AG04449 (cell line): ENCODE measurements at regions not wholly inside any gene's neighbourhood (a gene's known extent, or its start where the extent isn't known, plus 50 kb on each side); places are given as distances from the start of the nearest gene placed in this dataset.
"Not testable (repeated sequence)": the region's sequence is repeated elsewhere in the genome, so short reads cannot be mapped to it uniquely, and the experiment has no call there.

Experiments used
- CTCF ChIA-PET: fragments of 350-600 bp; formaldehyde crosslinking; extraction: SDS; loops from one replicate; lab custom pipeline; 2021; ENCODE audit warnings: antibody characterized with exemption; lab: Yijun Ruan, JAX
- POLR2A ChIA-PET: fragments of 400-600, 350-600 bp; formaldehyde crosslinking; extraction: SDS; loops from one replicate; lab custom pipeline; 2020; ENCODE audit warnings: antibody characterized with exemption, inconsistent platforms; lab: Yijun Ruan, JAX
- DNase-seq: peaks from one replicate; pipeline ENCODE4 v3.0.0-alpha.2; 2010; ENCODE audit warnings: low read depth, low spot score
- H3K4me3 ChIP-seq: 2 replicates; pipeline ENCODE4 v1.5.1; 2011; ENCODE audit warnings: low read depth, mild to moderate bottlenecking, control low read depth, low read length
- TF ChIP-seq, protein P1 (sequence below): IDR thresholded peaks from one replicate; pipeline ENCODE4 v1.5.1; 2011; ENCODE audit warnings: mild to moderate bottlenecking, moderate library complexity, low read length, control low read depth, inconsistent platforms; ENCODE audit not compliant: insufficient read depth; ENCODE audit errors: missing control alignments

DNA sequence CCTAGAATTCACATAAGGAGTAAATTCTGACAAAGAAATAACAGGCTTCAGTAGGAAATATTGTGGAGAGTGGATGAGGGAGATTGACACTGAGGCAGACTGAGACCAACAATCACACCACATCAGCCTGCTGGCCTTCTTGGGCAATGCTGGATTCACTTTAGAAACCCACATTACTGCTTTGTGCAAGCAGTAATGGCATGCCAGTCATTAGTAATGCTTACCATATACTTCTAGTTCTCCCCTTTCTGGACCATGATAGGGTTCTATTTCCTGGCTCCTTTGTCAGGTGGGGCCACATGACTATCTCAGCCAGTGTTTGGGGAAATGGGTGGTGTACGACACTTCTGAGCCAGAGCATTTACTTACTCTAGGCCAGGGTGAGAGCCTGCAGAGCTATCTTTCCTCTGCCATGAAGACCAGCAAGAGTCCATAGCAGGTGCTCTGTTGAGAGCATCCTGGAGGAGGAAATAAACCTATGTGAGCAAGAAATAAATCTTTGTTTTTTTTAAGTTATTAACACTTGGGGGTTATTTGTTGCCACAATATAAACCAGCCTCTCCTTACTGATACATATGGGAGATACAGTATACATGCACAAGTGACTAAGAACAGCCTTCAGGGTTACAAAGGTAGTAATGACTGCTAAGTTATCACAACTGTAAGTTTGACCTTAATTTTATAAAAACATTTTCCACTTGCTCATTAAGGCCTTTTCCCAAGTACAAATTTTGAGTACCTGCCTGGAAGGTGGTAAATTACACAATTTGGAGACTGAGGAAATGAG lies 89.3 kb upstream of the TANK start:
- DNase-seq, result no peak
- TF ChIP-seq, protein P1, sequence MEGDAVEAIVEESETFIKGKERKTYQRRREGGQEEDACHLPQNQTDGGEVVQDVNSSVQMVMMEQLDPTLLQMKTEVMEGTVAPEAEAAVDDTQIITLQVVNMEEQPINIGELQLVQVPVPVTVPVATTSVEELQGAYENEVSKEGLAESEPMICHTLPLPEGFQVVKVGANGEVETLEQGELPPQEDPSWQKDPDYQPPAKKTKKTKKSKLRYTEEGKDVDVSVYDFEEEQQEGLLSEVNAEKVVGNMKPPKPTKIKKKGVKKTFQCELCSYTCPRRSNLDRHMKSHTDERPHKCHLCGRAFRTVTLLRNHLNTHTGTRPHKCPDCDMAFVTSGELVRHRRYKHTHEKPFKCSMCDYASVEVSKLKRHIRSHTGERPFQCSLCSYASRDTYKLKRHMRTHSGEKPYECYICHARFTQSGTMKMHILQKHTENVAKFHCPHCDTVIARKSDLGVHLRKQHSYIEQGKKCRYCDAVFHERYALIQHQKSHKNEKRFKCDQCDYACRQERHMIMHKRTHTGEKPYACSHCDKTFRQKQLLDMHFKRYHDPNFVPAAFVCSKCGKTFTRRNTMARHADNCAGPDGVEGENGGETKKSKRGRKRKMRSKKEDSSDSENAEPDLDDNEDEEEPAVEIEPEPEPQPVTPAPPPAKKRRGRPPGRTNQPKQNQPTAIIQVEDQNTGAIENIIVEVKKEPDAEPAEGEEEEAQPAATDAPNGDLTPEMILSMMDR, result no peak
- CTCF ChIA-PET, result interaction anchor here (0.7 kb wide), 1 partner anchor 216 kb away, joined by 5 read pairs; no protein-coding TSS in a partner anchor
- no peak overlapping the region for H3K4me3 ChIP-seq
- POLR2A ChIA-PET, result no interaction called here

GRCh38 chr2:161072436-161072835 lies 87.8 kb upstream of the TANK start:
- POLR2A ChIA-PET, DNase-seq, H3K4me3 ChIP-seq: not testable (repeated sequence)
- CTCF ChIA-PET, result interaction anchor here (2.4 kb wide), 1 partner anchor 9 kb away, joined by 11 read pairs; no protein-coding TSS in a partner anchor

DNA sequence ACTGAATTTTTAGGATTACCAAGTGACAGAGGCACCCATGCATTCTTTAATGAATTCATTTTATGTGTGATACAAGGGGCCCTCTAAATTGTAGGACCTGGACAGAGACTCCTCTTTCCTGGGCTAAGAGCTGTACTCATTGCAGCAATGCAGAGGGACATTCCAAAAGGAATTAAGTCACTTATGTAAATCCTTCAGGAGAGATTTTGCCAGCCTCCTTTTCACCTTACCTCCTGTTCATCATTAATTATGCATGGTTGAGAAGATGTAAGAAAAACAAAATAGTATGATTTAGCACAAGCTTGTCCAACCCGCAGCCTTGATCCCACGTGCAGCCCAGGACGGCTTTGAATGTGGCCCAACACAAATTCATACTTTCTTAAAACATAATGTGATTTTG lies 84.5 kb upstream of the TANK start:
- TF ChIP-seq, protein P1, result no peak
- no peak for DNase-seq
- no peak overlapping the region for H3K4me3 ChIP-seq
- POLR2A ChIA-PET, result no interaction called here
- CTCF ChIA-PET, result interaction anchor here (10.6 kb wide), 1 partner anchor 13 kb away, joined by 79 read pairs; no protein-coding TSS in a partner anchor

DNA sequence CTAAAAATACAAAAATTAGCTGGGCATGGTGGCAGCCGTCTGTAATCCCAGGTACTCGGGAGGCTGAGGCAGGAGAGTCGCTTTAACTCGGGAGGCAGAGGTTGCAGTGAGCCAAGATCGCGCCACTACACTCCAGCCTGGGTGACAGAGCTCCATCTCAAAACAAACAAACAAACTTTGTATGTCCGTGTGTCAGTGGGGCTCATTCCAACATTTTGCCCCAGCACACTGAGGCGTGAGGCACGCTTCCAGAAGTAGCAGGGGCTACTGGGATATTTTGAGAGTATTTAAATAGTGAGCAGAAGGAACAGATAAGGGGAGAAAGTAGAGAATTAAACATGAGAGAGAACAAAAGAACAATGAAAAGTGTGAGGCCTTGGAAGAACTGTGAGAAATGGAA lies 83.3 kb upstream of the TANK start:
- TF ChIP-seq, protein P1, result no peak
- ChIA-PET CTCF (interaction anchor here (10.6 kb wide), 1 partner anchor 14 kb away, joined by 79 read pairs; no protein-coding TSS in a partner anchor), POLR2A (no interaction called here)
- H3K4me3 ChIP-seq, result no peak overlapping the region
- DNase-seq, result no peak

GRCh38 chr2:161077367-161078210 lies 82.6 kb upstream of the TANK start:
- POLR2A ChIA-PET, result no interaction called here
- CTCF ChIA-PET, result interaction anchor here (10.6 kb wide), 1 partner anchor 14 kb away, joined by 79 read pairs; no protein-coding TSS in a partner anchor
- TF ChIP-seq, protein P1, result no peak
- no peak for DNase-seq
- H3K4me3 ChIP-seq, result no peak overlapping the region

- TF ChIP-seq, protein P1, result no peak
- ChIA-PET POLR2A (no interaction called here), CTCF (interaction anchor here (10.6 kb wide), 1 partner anchor 15 kb away, joined by 79 read pairs; no protein-coding TSS in a partner anchor)
- H3K4me3 ChIP-seq, result no peak overlapping the region
- DNase-seq, result no peak
Observed at GRCh38 chr2:161078211-161078539, 82.1 kb upstream of the TANK start.
